GM12878 (cell line): ENCODE measurements at regions not wholly inside any gene's neighbourhood (a gene's known extent, or its start where the extent isn't known, plus 50 kb on each side); places are given as distances from the start of the nearest gene placed in this dataset.
"Not testable (repeated sequence)": the region's sequence is repeated elsewhere in the genome, so short reads cannot be mapped to it uniquely, and the experiment has no call there.

Source experiments
- ATAC-seq: fragments of 200-7000 bp; cut with Tn5 transposase; 3 replicates; pipeline ENCODE4 v1.9.1; 2020; ENCODE audit warnings: mild to moderate bottlenecking, moderate library complexity
- BruUV-seq: library from RNA; stranded (reverse); fragments of 400-500 nt; replicated peaks from 2 replicates; lab custom pipeline; 2021; lab: Mats Ljungman, UMichigan
- CTCF ChIA-PET: fragments of 300-600 bp; sonication (Branson Sonifier 250); formaldehyde crosslinking; extraction: SDS; loops from one replicate; lab custom pipeline; 2021; ENCODE audit warnings: inconsistent platforms; lab: Yijun Ruan, JAX
- POLR2A ChIA-PET: fragments of 350-600 bp; formaldehyde crosslinking; extraction: SDS; loops from one replicate; lab custom pipeline; 2021; ENCODE audit warnings: inconsistent platforms; lab: Charles Lee
- RAD21 ChIA-PET: fragments of 300-600 bp; sonication (Branson Sonifier 250); formaldehyde crosslinking; loops from one replicate; lab custom pipeline; 2023; ENCODE audit warnings: antibody characterized with exemption; ENCODE audit not compliant: unreplicated experiment; lab: Charles Lee
- SMC1A ChIA-PET: fragments of 300-600 bp; sonication (Branson Sonifier 250); formaldehyde crosslinking; loops from one replicate; lab custom pipeline; 2023; ENCODE audit not compliant: unreplicated experiment, uncharacterized antibody; lab: Charles Lee
- DNase-seq: peaks from one replicate; pipeline ENCODE4 v3.0.0-alpha.2; 2011; ENCODE audit warnings: low read depth, low spot score
- FAIRE-seq: peaks from 3 replicates; lab custom pipeline; 2011; peaks lifted over from hg19 to GRCh38; lab: Jason Lieb, UNC
- H2AFZ ChIP-seq: 2 replicates; pipeline ENCODE4 v1.6.0; 2011; ENCODE audit warnings: low read depth, low read length, control low read depth; ENCODE audit not compliant: control insufficient read depth
- H3K27ac ChIP-seq: 2 replicates; pipeline ENCODE4 v1.5.1; 2011; ENCODE audit warnings: control low read depth; ENCODE audit not compliant: control insufficient read depth, insufficient read depth
- H3K27me3 ChIP-seq, 2 experiments: replicated peaks in 1 of 2; 2 replicates each; pipeline versions ENCODE4 v1.6.0 to v1.6.1; 2011; ENCODE audit warnings: low read length in 1 of 2; ENCODE audit not compliant: control insufficient read depth in 2 of 2, insufficient read depth in 2 of 2
- H3K36me3 ChIP-seq, 2 experiments: 2 replicates each; pipeline ENCODE4 v1.5.1; 2011; ENCODE audit warnings: low read length in 1 of 2; ENCODE audit not compliant: control insufficient read depth in 2 of 2, insufficient read depth in 2 of 2
- H3K4me1 ChIP-seq: 2 replicates; pipeline ENCODE4 v1.6.1; 2011; ENCODE audit warnings: mild to moderate bottlenecking, low read length, moderate library complexity, mixed read lengths; ENCODE audit not compliant: control insufficient read depth, insufficient read depth
- H3K4me2 ChIP-seq: 2 replicates; pipeline ENCODE4 v1.6.0; 2011; ENCODE audit warnings: control low read depth; ENCODE audit not compliant: control insufficient read depth, insufficient read depth
- H3K4me3 ChIP-seq: fragments of 200-600 bp; sonication (generic); 2 replicates; pipeline ENCODE4 v1.5.1; 2016
- H3K79me2 ChIP-seq: 2 replicates; pipeline ENCODE4 v1.6.0; 2011; ENCODE audit warnings: low read length; ENCODE audit not compliant: control insufficient read depth, insufficient read depth
- H3K9ac ChIP-seq: 2 replicates; pipeline ENCODE4 v1.8.0; 2011; ENCODE audit warnings: low read length, control low read depth, mixed read lengths; ENCODE audit not compliant: control insufficient read depth, insufficient read depth
- H3K9me3 ChIP-seq: replicated peaks from 3 replicates; pipeline ENCODE4 v1.5.1; 2011; ENCODE audit warnings: mild to moderate bottlenecking, low read length; ENCODE audit not compliant: control insufficient read depth, insufficient read depth
- H4K20me1 ChIP-seq: 2 replicates; pipeline ENCODE4 v1.6.0; 2011; ENCODE audit not compliant: control insufficient read depth, insufficient read depth
- CBFB ChIP-seq: IDR thresholded peaks from 2 replicates; pipeline ENCODE4 v1.6.1; 2016; ENCODE audit warnings: antibody characterized with exemption, low read depth
- CREB1 ChIP-seq: IDR thresholded peaks from 2 replicates; pipeline ENCODE4 v1.6.1; 2012; ENCODE audit warnings: low read depth, mild to moderate bottlenecking, inconsistent platforms
- HCFC1 ChIP-seq: fragments of 150-350 bp; IDR thresholded peaks from 2 replicates; pipeline ENCODE4 v1.6.1; 2014; ENCODE audit warnings: low read length
- IKZF1 ChIP-seq: fragments of 450-650 bp; conservative IDR thresholded peaks from 2 replicates; pipeline ENCODE4 v1.6.1; 2017; ENCODE audit warnings: antibody characterized with exemption, mild to moderate bottlenecking
- KDM1A ChIP-seq: fragments of 200-600 bp; sonication (generic); IDR thresholded peaks from 2 replicates; pipeline ENCODE4 v1.6.1; 2016; ENCODE audit warnings: borderline replicate concordance
- KLF5 ChIP-seq: fragments of 450-650 bp; IDR thresholded peaks from 2 replicates; pipeline ENCODE4 v1.6.1; 2014; ENCODE audit warnings: mild to moderate bottlenecking; ENCODE audit not compliant: partially characterized antibody
- RAD51 ChIP-seq: fragments of 450-650 bp; IDR thresholded peaks from 2 replicates; pipeline ENCODE4 v1.6.1; 2016; ENCODE audit warnings: moderate library complexity, mild to moderate bottlenecking, inconsistent platforms
- YBX1 ChIP-seq: fragments of 450-650 bp; IDR thresholded peaks from 2 replicates; pipeline ENCODE4 v1.6.1; 2016; ENCODE audit warnings: antibody characterized with exemption
- ZNF274 ChIP-seq: IDR thresholded peaks from one replicate; pipeline ENCODE4 v1.8.0; 2011; ENCODE audit not compliant: insufficient read length, insufficient read depth
- WGBS: methylation state at CpG from one replicate; pipeline ENCODE4 v1.1.6; 2016; ENCODE audit warnings: low lambda C conversion rate; ENCODE audit not compliant: insufficient replicate concordance, insufficient coverage; ENCODE audit errors: missing lambda C conversion rate; 5-methylcytosine and 5-hydroxymethylcytosine counted together
- in situ Hi-C: fragments of 300-500 bp; cut with MboI; formaldehyde crosslinking; loops from 9 replicates; pipeline ENCODE4 v1.14.3; 2018; ENCODE audit warnings: mixed read lengths
- intact Hi-C: fragments of 100-400 bp; cut with micrococcal nuclease; formaldehyde crosslinking; loops from one replicate; pipeline ENCODE4 v1.14.2; 2022; ENCODE audit not compliant: unreplicated experiment

DNA sequence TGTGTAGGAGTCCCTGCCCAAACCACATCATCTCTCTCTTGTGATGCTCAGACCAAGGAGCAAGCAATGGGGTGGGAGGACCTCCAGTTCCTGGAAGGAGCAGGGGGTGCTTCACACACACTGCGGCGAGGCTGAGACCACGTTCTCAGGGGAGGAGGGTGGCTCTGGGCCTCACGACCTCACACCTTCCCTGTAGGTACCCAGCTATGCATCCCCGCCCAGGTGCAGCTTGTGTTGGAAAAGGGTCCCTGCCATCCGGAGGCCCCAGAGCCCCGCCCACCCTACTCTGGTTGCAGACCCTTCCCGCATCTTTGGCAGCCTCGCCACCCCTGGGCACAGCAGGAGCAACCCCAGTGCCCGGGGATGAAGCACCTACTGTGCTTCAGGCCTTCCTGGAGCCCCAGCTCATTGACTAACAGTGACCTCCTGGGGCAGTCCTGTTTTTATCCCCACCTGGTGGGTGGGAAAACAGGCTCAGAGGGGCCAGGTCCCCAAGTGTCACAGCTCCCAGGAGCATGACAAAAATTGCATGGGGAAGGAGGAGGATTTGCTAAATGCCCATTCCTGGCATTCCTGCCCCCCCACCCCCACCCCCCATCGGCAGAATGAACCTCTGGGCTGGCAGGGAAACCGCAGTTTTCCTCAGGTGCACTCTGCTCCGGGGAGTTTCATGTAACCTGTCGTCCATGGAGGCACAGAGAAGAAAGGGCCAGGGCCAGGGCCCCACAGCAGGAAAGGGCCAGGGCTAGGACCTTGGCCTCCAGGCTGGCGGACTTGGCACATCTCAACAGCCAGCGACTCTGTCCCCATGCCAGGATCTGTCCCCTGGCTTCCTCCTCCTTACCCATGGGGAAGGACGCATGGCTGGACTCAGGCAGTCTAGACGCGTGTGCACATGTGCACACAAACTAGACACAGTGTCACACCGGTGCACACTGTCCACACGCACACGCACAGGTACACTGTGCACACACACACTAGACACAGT is 81.0 kb downstream of the IGLL1 start:
- ChIA-PET CTCF (no interaction called here), POLR2A (no interaction called here), RAD21 (no interaction called here), SMC1A (no interaction called here)
- FAIRE-seq, result no peak
- no peak for TF ChIP-seq CBFB
- no peak for TF ChIP-seq RAD51
- no peak for TF ChIP-seq KLF5
- no peak for TF ChIP-seq CREB1
- TF ChIP-seq YBX1, result no peak
- no peak for TF ChIP-seq KDM1A
- TF ChIP-seq HCFC1, result no peak
- no peak for TF ChIP-seq ZNF274
- TF ChIP-seq IKZF1, result no peak
- ATAC-seq, result no peak
- Histone ChIP-seq H4K20me1 (no peaks in the 10 kb centered on the region), H3K27me3 (no peaks in the 10 kb centered on the region; a peak in 1 of 4 replicates), H3K27ac (no peak overlapping the region), H2AFZ (no peak overlapping the region), H3K36me3 (no peaks in the 10 kb centered on the region), H3K4me3 (no peak overlapping the region), H3K9ac (no peak overlapping the region), H3K4me1 (no peaks in the 10 kb centered on the region), H3K9me3 (no peaks in the 10 kb centered on the region), H3K4me2 (no peak overlapping the region), H3K79me2 (no peaks in the 10 kb centered on the region)
- no TSS peak for BruUV-seq
- intact Hi-C loops (no loop called here), in situ Hi-C loops (no loop called here)
- DNase-seq, result no peak
- 37% methylated on average over 22 of the region's 22 CpGs for WGBS

DNA sequence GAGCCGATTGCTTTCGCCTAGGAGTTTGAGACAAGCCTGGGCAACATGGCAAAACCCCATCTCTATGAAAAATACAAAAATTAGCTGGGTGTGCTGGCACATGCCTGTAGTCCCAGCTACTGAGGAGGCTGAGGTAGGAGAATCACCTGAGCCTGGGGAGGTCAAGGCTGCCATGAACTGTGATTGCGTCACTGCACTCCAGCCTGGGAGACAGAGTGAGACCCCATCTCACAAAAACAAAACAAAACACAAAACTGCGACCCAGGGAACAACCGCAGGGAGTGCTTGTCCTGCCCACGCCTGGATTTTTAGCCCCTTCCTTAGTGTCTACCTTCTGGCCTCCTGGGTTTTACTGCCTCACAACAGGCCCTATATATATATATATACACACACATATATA is 82.2 kb downstream of the IGLL1 start:
- ATAC-seq, H3K4me3 ChIP-seq, H2AFZ ChIP-seq, BruUV-seq, RAD21 ChIA-PET, H3K27ac ChIP-seq, intact Hi-C loops, DNase-seq, H3K9ac ChIP-seq, POLR2A ChIA-PET, in situ Hi-C loops, CTCF ChIA-PET, FAIRE-seq, H3K4me1 ChIP-seq, H3K79me2 ChIP-seq, H3K36me3 ChIP-seq, H4K20me1 ChIP-seq, SMC1A ChIA-PET, H3K27me3 ChIP-seq, H3K4me2 ChIP-seq, H3K9me3 ChIP-seq: not testable (repeated sequence)
- WGBS, result 46% methylated on average over 6 of the region's 6 CpGs
